ENCODE measurements at regions not wholly inside any gene's neighbourhood (a gene's known extent, or its start where the extent isn't known, plus 50 kb on each side); places are given as distances from the start of the nearest gene placed in this dataset.
"Not testable (repeated sequence)": the region's sequence is repeated elsewhere in the genome, so short reads cannot be mapped to it uniquely, and the experiment has no call there.

GRCh38 chr9:138219249-138219648 is 341.7 kb downstream of the CACNA1B start:
- not testable (repeated sequence) for H3K4me1 ChIP-seq (ENCODE audit: control insufficient read depth, insufficient read depth, low read length)

GRCh38 chr9:138221446-138222054 is 344.0 kb downstream of the CACNA1B start:
- H3K9me3 ChIP-seq (ENCODE audit: control insufficient read depth, insufficient read depth, low read length); H3K27me3 ChIP-seq (ENCODE audit: control insufficient read depth, insufficient read depth, low read length); H3K23ac ChIP-seq (ENCODE audit: low read depth, low read length); H2BK5ac ChIP-seq (ENCODE audit: low read depth, low read length, poor library complexity, severe bottlenecking); H3K56ac ChIP-seq (ENCODE audit: extremely low read depth, insufficient read depth, low read length); H3K4me1 ChIP-seq (ENCODE audit: control insufficient read depth, insufficient read depth, low read length); POLR2A ChIA-PET (ENCODE audit: unreplicated experiment); H3K27ac ChIP-seq (ENCODE audit: insufficient read depth, low read length); H2BK20ac ChIP-seq (ENCODE audit: low read depth, low read length); CTCF ChIA-PET; BruUV-seq (replicated peaks); H4K91ac ChIP-seq (ENCODE audit: insufficient read depth, low read depth, low read length); H3K4me2 ChIP-seq (ENCODE audit: low read depth, low read length); H2AK9ac ChIP-seq (replicated peaks; ENCODE audit: low read depth, low read length, poor library complexity); H4K8ac ChIP-seq (ENCODE audit: low read depth in 2 of 2, low read length in 2 of 2); H3K79me1 ChIP-seq (ENCODE audit: low read depth in 1 of 2, low read length in 2 of 2); H3K14ac ChIP-seq (replicated peaks; ENCODE audit: low read depth, low read length); H3K9ac ChIP-seq (ENCODE audit: low read depth, low read length); H3K9me1 ChIP-seq (ENCODE audit: insufficient read depth, low read length); H3K36me3 ChIP-seq (ENCODE audit: control insufficient read depth, insufficient read depth, low read length); H2BK120ac ChIP-seq (ENCODE audit: low read depth, low read length); H2AK5ac ChIP-seq (ENCODE audit: low read depth, low read length); H3K18ac ChIP-seq (ENCODE audit: low read depth, low read length); dilution Hi-C loops (cut with HindIII; ENCODE audit: low sequenced_read_pairs, unreplicated experiment); H2BK15ac ChIP-seq (ENCODE audit: low read depth, low read length); ATAC-seq (ENCODE audit: low read depth); H3K4ac ChIP-seq (ENCODE audit: low read depth, low read length); in situ Hi-C loops (cut with MboI; ENCODE audit: low sequenced_read_pairs); H2AFZ ChIP-seq (replicated peaks; ENCODE audit: low read length, poor library complexity); DNase-seq; intact Hi-C loops (cut with micrococcal nuclease); H3K4me3 ChIP-seq (ENCODE audit: insufficient read depth, low read depth, low read length); H4K20me1 ChIP-seq (ENCODE audit: insufficient read depth, low read length); H4K5ac ChIP-seq (ENCODE audit: low read depth, low read length): not testable (repeated sequence)
- no CpG with 5 or more reads among the region's 18 CpGs for WGBS, 2 experiments (ENCODE audit: extremely low coverage in 2 of 2, insufficient read length in 1 of 2)

More at GRCh38 chr9:138219249-138219648, 341.7 kb downstream of the CACNA1B start:
- intact Hi-C loops (cut with micrococcal nuclease); dilution Hi-C loops (cut with HindIII; ENCODE audit: low sequenced_read_pairs, unreplicated experiment); H3K4ac ChIP-seq (ENCODE audit: low read depth, low read length); H2AK9ac ChIP-seq (replicated peaks; ENCODE audit: low read depth, low read length, poor library complexity); H2BK15ac ChIP-seq (ENCODE audit: low read depth, low read length); H4K5ac ChIP-seq (ENCODE audit: low read depth, low read length); H3K23ac ChIP-seq (ENCODE audit: low read depth, low read length); CTCF ChIA-PET; H2BK5ac ChIP-seq (ENCODE audit: low read depth, low read length, poor library complexity, severe bottlenecking); H4K8ac ChIP-seq (ENCODE audit: low read depth in 2 of 2, low read length in 2 of 2); POLR2A ChIA-PET (ENCODE audit: unreplicated experiment); H3K14ac ChIP-seq (replicated peaks; ENCODE audit: low read depth, low read length); H3K4me2 ChIP-seq (ENCODE audit: low read depth, low read length); H2AK5ac ChIP-seq (ENCODE audit: low read depth, low read length); BruUV-seq (replicated peaks); H3K9me1 ChIP-seq (ENCODE audit: insufficient read depth, low read length); H3K4me3 ChIP-seq (ENCODE audit: insufficient read depth, low read depth, low read length); H3K27ac ChIP-seq (ENCODE audit: insufficient read depth, low read length); H2AFZ ChIP-seq (replicated peaks; ENCODE audit: low read length, poor library complexity); H2BK120ac ChIP-seq (ENCODE audit: low read depth, low read length); H3K36me3 ChIP-seq (ENCODE audit: control insufficient read depth, insufficient read depth, low read length); H2BK20ac ChIP-seq (ENCODE audit: low read depth, low read length); ATAC-seq (ENCODE audit: low read depth); H4K20me1 ChIP-seq (ENCODE audit: insufficient read depth, low read length); H4K91ac ChIP-seq (ENCODE audit: insufficient read depth, low read depth, low read length); H3K9ac ChIP-seq (ENCODE audit: low read depth, low read length); H3K27me3 ChIP-seq (ENCODE audit: control insufficient read depth, insufficient read depth, low read length); in situ Hi-C loops (cut with MboI; ENCODE audit: low sequenced_read_pairs); H3K79me1 ChIP-seq (ENCODE audit: low read depth in 1 of 2, low read length in 2 of 2); H3K56ac ChIP-seq (ENCODE audit: extremely low read depth, insufficient read depth, low read length); H3K9me3 ChIP-seq (ENCODE audit: control insufficient read depth, insufficient read depth, low read length); H3K18ac ChIP-seq (ENCODE audit: low read depth, low read length); DNase-seq: not testable (repeated sequence)
- WGBS, 2 experiments (ENCODE audit: extremely low coverage in 2 of 2, insufficient read length in 1 of 2), result no CpG with 5 or more reads among the region's 17 CpGs

Measured in IMR-90 (cell line).